Stomach smooth muscle (tissue), 2 donors: ENCODE measurements at regions not wholly inside any gene's neighbourhood (a gene's known extent, or its start where the extent isn't known, plus 50 kb on each side); places are given as distances from the start of the nearest gene placed in this dataset.

ENCODE experiments used
- H3K27ac ChIP-seq: one replicate; pipeline ENCODE4 v1.7.0; 2013; ENCODE audit warnings: mild to moderate bottlenecking, low read length, inconsistent platforms
- H3K27me3 ChIP-seq, 2 donors: one replicate each; pipeline ENCODE4 v1.7.0; 2013; ENCODE audit warnings: low read length in 2 of 2; ENCODE audit not compliant: insufficient read depth in 2 of 2, control insufficient read depth in 1 of 2
- H3K36me3 ChIP-seq, 2 donors: one replicate each; pipeline ENCODE4 v1.7.0; 2013; ENCODE audit warnings: low read length in 2 of 2; ENCODE audit not compliant: control insufficient read depth in 2 of 2, insufficient read depth in 2 of 2
- H3K4me1 ChIP-seq: one replicate; pipeline ENCODE4 v1.7.0; 2013; ENCODE audit warnings: low read length; ENCODE audit not compliant: control insufficient read depth, insufficient read depth
- H3K4me3 ChIP-seq, 2 donors: one replicate each; pipeline ENCODE4 v1.7.0; 2013; ENCODE audit warnings: low read length in 2 of 2
- H3K9ac ChIP-seq, 2 donors: one replicate each; pipeline ENCODE4 v1.7.0; 2013; ENCODE audit warnings: low read length in 2 of 2, mild to moderate bottlenecking in 1 of 2
- H3K9me3 ChIP-seq, 2 donors: one replicate each; pipeline ENCODE4 v1.7.0; 2013; ENCODE audit warnings: low read length in 2 of 2; ENCODE audit not compliant: control insufficient read depth in 2 of 2
- donor health status: healthy.
- donor health status: Pancreatic carcinoma.

DNA sequence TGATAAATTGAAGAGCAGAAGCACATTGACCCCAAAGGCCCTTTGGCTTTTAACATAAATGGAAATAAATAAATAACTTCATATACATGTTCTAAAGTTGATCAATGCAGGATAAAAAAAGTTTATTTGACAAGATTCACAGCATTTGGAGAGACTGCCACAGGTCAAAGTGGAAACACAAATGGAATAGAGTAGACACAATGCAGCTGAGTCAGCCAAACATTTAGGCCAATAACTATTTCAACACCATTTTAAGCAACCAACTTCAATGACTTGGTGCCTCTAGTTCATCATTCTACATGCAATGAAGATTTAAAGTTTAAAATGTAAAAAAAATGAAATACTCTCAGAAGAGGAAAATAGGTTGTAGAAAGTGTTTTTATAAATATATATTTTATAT is 365.2 kb downstream of the FAT4 start:
- no peaks in the 10 kb centered on the region for H3K36me3 ChIP-seq

DNA sequence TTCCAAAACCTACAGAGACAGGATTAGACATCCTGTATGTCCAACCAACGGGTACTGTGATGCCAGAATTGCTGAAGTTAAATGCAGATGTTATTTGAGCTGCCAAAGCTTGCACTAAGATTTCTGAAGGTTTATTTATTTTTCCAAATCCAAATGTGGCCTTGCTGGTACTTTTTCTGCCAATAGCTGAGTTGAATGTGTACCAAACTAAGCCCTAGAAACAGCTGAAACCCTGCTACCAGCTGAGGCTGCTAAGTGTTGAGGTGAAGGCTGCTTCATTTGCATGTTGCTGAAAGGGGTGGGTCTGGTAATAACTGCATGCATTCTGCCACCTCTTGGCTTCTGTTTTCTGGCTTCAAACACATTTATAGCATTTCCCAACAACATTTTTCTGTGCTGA is 366.5 kb downstream of the FAT4 start:
- Histone ChIP-seq H3K27me3 (no peaks in the 10 kb centered on the region), H3K36me3 (no peaks in the 10 kb centered on the region), H3K9ac (no peak overlapping the region), H3K27ac (no peak overlapping the region), H3K9me3 (no peaks in the 10 kb centered on the region), H3K4me1 (no peaks in the 10 kb centered on the region), H3K4me3 (no peak overlapping the region)

More for the DNA sequence above, 365.2 kb downstream of the FAT4 start:
- Histone ChIP-seq H3K27ac (no peak overlapping the region), H3K4me1 (no peaks in the 10 kb centered on the region), H3K9me3 (no peaks in the 10 kb centered on the region), H3K4me3 (no peak overlapping the region), H3K27me3 (no peaks in the 10 kb centered on the region), H3K9ac (no peak overlapping the region)

DNA sequence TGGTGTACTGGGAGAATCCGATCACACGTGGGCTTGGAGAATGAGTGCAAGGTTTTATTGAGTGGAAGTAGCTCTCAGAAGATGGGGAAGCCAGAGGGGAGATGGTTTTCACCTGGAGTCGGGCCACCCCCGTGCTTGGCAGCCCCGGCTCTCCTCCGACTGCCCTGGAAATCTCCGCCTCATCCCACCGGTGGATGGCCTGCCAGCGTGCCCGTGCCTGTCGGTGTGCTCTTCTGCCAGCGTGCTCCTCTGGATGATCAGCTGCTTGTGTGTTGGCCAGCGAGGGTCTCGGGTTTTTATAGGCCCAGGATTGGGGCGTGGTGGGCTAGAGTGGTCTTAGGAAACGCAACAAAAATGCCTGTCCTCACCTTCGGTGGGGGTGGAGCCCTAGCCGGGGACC is 368.0 kb downstream of the FAT4 start:
- Histone ChIP-seq H3K4me3 (no peak overlapping the region), H3K27me3 (no peaks in the 10 kb centered on the region), H3K36me3 (no peaks in the 10 kb centered on the region), H3K4me1 (no peaks in the 10 kb centered on the region), H3K9ac (no peak overlapping the region), H3K9me3 (no peaks in the 10 kb centered on the region), H3K27ac (no peak overlapping the region)

DNA sequence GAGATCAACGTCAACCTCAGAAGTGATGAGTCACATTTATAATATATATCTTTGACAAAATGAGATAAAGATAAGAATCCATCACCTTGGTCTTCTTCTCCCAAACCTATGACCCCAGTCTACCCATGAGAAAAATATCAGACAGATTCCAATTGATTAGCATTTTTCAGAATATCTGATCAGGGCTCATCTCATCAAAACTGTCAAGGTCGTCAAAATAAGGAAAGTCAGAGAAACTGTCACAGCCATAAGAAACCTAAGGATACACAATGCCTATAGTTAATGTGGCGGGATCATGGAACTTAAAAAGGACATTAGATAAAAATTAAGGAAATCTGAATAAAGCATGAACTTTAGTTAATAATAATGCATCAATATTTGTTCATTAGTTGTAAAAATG is 374.1 kb downstream of the FAT4 start:
- no peaks in the 10 kb centered on the region for H3K9me3 ChIP-seq
- H3K4me1 ChIP-seq, result no peaks in the 10 kb centered on the region
- no peaks in the 10 kb centered on the region for H3K36me3 ChIP-seq
- H3K9ac ChIP-seq, result no peak overlapping the region
- H3K4me3 ChIP-seq, result no peak overlapping the region
- no peaks in the 10 kb centered on the region for H3K27me3 ChIP-seq
- no peak overlapping the region for H3K27ac ChIP-seq

DNA sequence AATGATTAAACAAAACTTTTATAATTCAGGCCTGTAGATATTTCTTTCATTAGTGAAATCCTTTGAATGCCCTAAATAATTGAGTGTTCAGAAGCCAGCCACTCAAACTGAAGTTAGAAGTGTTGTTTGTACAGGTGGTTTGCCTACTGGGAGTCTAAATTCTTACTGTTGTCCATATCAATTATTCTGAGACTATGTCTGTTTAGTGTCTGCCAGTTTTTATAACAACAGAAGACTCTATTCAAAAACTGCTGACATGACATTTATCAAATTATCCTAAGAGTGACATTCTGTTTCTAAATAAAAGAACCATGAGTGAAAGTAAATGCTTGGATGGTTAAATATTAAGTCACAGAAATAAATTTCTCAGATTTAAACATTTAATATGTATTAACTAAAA is 375.1 kb downstream of the FAT4 start:
- H3K9me3 ChIP-seq, result no peaks in the 10 kb centered on the region
- H3K36me3 ChIP-seq, result no peaks in the 10 kb centered on the region
- no peak overlapping the region for H3K4me3 ChIP-seq
- no peaks in the 10 kb centered on the region for H3K4me1 ChIP-seq
- H3K27me3 ChIP-seq, result no peaks in the 10 kb centered on the region
- H3K9ac ChIP-seq, result no peak overlapping the region
- H3K27ac ChIP-seq, result no peak overlapping the region

DNA sequence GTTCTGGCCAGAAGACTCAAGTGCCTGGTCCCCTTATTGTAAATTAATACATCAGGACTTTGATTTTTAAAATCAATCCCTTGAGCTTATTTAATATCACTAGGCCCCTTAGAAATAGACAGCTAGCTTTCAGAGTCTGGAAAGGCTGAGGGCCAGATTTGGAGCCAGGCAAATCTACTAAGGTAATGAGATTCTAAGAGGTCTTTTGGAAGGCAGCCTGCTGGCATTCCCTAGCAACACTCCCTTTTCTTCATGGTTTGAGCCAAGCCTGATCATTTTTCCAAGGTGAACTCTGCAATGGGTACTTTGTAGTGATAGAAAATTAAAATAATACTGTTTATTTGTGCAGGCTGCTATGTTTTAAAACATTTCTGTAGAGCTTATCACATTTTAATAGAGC is 378.5 kb downstream of the FAT4 start:
- H3K27ac ChIP-seq, result no peak overlapping the region
- no peaks in the 10 kb centered on the region for H3K36me3 ChIP-seq
- no peaks in the 10 kb centered on the region for H3K4me1 ChIP-seq
- H3K27me3 ChIP-seq, result no peaks in the 10 kb centered on the region
- no peak overlapping the region for H3K4me3 ChIP-seq
- H3K9ac ChIP-seq, result no peak overlapping the region
- no peaks in the 10 kb centered on the region for H3K9me3 ChIP-seq

DNA sequence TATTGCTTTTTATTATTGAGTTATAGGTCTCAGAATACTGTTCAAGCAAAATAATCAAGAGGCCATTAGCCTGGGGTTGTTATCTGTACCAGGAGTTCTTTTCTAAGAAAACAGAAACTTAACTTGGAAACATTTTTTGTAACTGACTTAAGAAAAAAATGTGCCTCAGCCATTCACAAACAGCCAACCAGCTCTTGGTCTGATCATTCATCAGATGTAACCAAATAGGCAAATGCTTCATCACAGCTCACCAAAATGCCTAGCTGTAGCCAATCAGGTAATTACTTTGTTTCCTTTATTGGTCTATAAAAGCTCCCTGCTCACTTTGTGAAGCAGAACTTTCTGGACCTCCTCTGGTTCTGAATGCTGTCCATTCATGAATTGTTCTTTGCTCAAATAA is 387.7 kb downstream of the FAT4 start:
- Histone ChIP-seq H3K4me1 (no peaks in the 10 kb centered on the region), H3K9ac (no peak overlapping the region), H3K9me3 (no peaks in the 10 kb centered on the region), H3K36me3 (no peaks in the 10 kb centered on the region), H3K27ac (no peak overlapping the region), H3K27me3 (no peaks in the 10 kb centered on the region), H3K4me3 (no peak overlapping the region)

DNA sequence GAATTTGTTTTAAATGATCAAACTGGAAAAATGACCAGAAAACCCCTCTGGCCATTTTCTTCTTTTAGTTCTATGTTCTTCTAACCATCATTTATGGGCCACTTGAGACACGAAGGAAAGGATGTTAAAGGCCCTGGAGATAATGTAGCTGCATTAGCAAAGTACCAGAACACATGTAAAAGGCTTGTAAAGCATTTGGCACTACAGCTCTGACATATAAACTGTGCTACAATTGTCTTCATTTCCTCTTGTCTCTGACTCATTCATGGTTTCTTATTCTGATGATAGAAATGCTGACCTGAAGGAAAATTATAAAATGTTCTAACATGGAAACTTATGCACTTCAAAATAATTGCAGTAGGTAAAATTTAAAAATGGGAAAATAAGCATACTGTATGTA is 388.7 kb downstream of the FAT4 start:
- Histone ChIP-seq H3K36me3 (no peaks in the 10 kb centered on the region), H3K27me3 (no peaks in the 10 kb centered on the region), H3K9me3 (no peaks in the 10 kb centered on the region), H3K9ac (no peak overlapping the region), H3K4me3 (no peak overlapping the region), H3K4me1 (no peaks in the 10 kb centered on the region), H3K27ac (no peak overlapping the region)

DNA sequence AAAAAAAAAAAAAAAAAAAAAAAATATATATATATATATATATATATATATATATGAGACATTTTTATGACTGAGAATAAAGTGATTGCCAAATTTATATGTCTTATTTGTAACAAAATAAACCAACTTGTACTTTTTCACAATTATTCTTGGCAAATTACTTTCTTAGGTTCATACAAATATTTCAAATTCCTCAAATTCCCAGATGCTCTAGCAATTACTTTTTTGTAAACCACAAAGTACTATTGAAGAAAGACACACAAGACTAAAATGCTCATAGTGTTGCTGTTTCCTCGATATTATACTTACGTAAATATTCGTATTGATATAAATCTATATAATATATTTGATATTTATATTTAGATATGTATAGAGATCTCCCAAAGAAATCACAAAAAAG is 390.0 kb downstream of the FAT4 start:
- no peaks in the 10 kb centered on the region for H3K9me3 ChIP-seq
- no peaks in the 10 kb centered on the region for H3K27me3 ChIP-seq
- H3K4me1 ChIP-seq, result no peaks in the 10 kb centered on the region
- H3K4me3 ChIP-seq, result no peak overlapping the region
- no peaks in the 10 kb centered on the region for H3K36me3 ChIP-seq
- H3K9ac ChIP-seq, result no peak overlapping the region
- no peak overlapping the region for H3K27ac ChIP-seq

DNA sequence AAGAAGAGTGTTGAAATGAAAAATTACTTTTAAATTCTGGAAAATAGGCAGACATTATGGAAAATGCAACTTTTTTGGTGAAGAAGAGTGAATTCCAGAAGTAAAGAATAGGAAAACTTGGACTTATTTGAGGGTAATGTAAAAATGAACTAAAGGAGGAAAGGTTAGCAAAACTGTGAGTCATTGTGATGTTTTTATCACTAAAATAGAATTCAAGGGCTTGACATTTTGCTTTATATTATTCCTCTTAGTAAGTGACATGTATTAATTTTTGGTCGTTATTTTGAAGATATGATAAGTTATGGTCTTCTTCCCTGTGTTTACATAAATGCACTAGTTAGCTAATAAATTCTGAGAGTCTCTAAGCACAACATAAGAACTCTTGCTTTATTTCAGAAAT is 390.9 kb downstream of the FAT4 start:
- no peak overlapping the region for H3K4me3 ChIP-seq
- H3K9me3 ChIP-seq, result no peaks in the 10 kb centered on the region
- no peak overlapping the region for H3K9ac ChIP-seq
- no peaks in the 10 kb centered on the region for H3K4me1 ChIP-seq
- H3K27me3 ChIP-seq, result no peaks in the 10 kb centered on the region
- H3K27ac ChIP-seq, result no peak overlapping the region
- no peaks in the 10 kb centered on the region for H3K36me3 ChIP-seq

DNA sequence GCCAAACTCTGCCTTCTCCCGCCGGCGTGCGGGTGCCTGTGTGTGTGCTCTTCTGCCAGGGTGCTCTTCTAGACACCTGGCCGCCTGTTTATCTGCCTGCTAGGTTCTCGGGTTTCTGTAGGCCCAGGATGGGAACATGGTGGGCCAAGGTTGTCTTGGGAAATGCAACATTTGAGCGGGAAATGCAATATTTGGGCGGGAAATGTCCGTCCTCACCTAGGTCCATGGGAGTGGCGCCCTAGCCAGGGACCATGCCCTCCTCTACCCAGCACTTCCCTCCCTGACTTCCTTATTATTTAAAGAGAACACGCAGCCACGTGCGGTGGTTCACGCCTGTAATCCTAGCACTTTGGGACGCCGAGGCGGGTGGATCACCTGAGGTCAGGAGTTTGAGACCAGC is 392.6 kb downstream of the FAT4 start:
- Histone ChIP-seq H3K4me3 (no peak overlapping the region), H3K36me3 (no peaks in the 10 kb centered on the region), H3K9ac (no peak overlapping the region), H3K4me1 (no peaks in the 10 kb centered on the region), H3K27ac (no peak overlapping the region), H3K27me3 (no peaks in the 10 kb centered on the region), H3K9me3 (no peaks in the 10 kb centered on the region)

DNA sequence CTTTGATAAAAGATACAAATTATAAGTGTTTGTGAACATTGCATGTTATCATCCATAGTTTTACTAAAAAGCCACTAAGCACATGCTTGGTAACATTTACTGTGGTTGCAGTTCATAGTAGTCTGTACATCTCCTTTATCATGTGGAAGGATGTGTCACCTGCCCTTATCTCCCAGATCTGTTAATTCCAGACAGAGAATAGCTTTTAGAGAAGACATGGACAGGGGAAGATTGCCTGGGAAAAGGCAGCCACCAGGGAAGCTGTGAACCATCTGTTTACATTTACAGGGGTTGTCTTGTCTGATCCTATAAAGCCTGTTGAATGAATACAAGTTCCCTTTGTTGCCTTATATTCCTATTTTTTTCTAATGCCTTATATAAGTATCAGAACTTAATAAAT is 396.0 kb downstream of the FAT4 start:
- H3K27me3 ChIP-seq, result no peaks in the 10 kb centered on the region

More for the DNA sequence above, 396.0 kb downstream of the FAT4 start:
- Histone ChIP-seq H3K4me1 (no peaks in the 10 kb centered on the region), H3K4me3 (no peak overlapping the region), H3K9me3 (no peaks in the 10 kb centered on the region), H3K27ac (no peak overlapping the region), H3K9ac (no peak overlapping the region), H3K36me3 (no peaks in the 10 kb centered on the region)
